GM18867 (cell line): ENCODE measurements at regions not wholly inside any gene's neighbourhood (a gene's known extent, or its start where the extent isn't known, plus 50 kb on each side); places are given as distances from the start of the nearest gene placed in this dataset.
"Not testable (repeated sequence)": the region's sequence is repeated elsewhere in the genome, so short reads cannot be mapped to it uniquely, and the experiment has no call there.

Source experiments
- ATAC-seq: cut with Tn5 transposase; IDR thresholded peaks from one replicate; pipeline ENCODE4 v1.9.1; 2021; ENCODE audit warnings: mild to moderate bottlenecking, moderate library complexity; ENCODE audit not compliant: unreplicated experiment

- ATAC-seq = no peak
These were observed 634.0 kb downstream of the UQCRFS1 start for GRCh38 chr19:28578786-28579505.

- no peak for ATAC-seq
These were observed 634.7 kb downstream of the UQCRFS1 start for GRCh38 chr19:28578208-28578607.

- ATAC-seq = no peak
These were observed 635.3 kb downstream of the UQCRFS1 start for GRCh38 chr19:28577666-28578065.

GRCh38 chr19:28577233-28577632, 635.7 kb downstream of the UQCRFS1 start:
- no peak for ATAC-seq

GRCh38 chr19:28575816-28576215, 637.1 kb downstream of the UQCRFS1 start:
- no peak for ATAC-seq

- not testable (repeated sequence) for ATAC-seq
These were observed 637.6 kb downstream of the UQCRFS1 start for GRCh38 chr19:28575312-28575711.

GRCh38 chr19:28574212-28574611, 638.7 kb downstream of the UQCRFS1 start:
- ATAC-seq = no peak

- ATAC-seq = no peak
These were observed 643.5 kb downstream of the UQCRFS1 start for GRCh38 chr19:28569132-28570131.

- ATAC-seq = no peak
These were observed 645.1 kb downstream of the UQCRFS1 start for GRCh38 chr19:28567834-28568233.

- ATAC-seq = no peak
These were observed 648.7 kb downstream of the UQCRFS1 start for GRCh38 chr19:28563964-28564921.

- no peak for ATAC-seq
These were observed 652.2 kb downstream of the UQCRFS1 start for GRCh38 chr19:28560786-28561185.

GRCh38 chr19:28558783-28559182, 654.2 kb downstream of the UQCRFS1 start:
- ATAC-seq = no peak

GRCh38 chr19:28556371-28556770, 656.6 kb downstream of the UQCRFS1 start:
- ATAC-seq = no peak

GRCh38 chr19:28555317-28555716, 657.6 kb downstream of the UQCRFS1 start:
- no peak for ATAC-seq

GRCh38 chr19:28554321-28555091, 658.4 kb downstream of the UQCRFS1 start:
- ATAC-seq = no peak

- no peak for ATAC-seq
These were observed 659.2 kb downstream of the UQCRFS1 start for GRCh38 chr19:28553764-28554163.

- no peak for ATAC-seq
These were observed 659.9 kb downstream of the UQCRFS1 start for GRCh38 chr19:28553005-28553404.

- ATAC-seq = no peak
These were observed 663.2 kb downstream of the UQCRFS1 start for GRCh38 chr19:28549680-28550277.

GRCh38 chr19:28546148-28546685, 666.7 kb downstream of the UQCRFS1 start:
- no peak for ATAC-seq
